NT2/D1 (cell line): ENCODE measurements at regions not wholly inside any gene's neighbourhood (a gene's known extent, or its start where the extent isn't known, plus 50 kb on each side); places are given as distances from the start of the nearest gene placed in this dataset.

Source experiments
- SUZ12 ChIP-seq: IDR thresholded peaks from 2 replicates; pipeline ENCODE4 v1.6.1; 2011; ENCODE audit not compliant: insufficient read length, insufficient read depth; ENCODE audit errors: extremely low read depth
- YY1 ChIP-seq: IDR thresholded peaks from 2 replicates; pipeline ENCODE4 v1.6.1; 2011; ENCODE audit not compliant: insufficient read length, insufficient read depth
- ZNF274 ChIP-seq: IDR thresholded peaks from 2 replicates; pipeline ENCODE4 v1.6.1; 2011; ENCODE audit warnings: mild to moderate bottlenecking, low read depth, low read length

DNA sequence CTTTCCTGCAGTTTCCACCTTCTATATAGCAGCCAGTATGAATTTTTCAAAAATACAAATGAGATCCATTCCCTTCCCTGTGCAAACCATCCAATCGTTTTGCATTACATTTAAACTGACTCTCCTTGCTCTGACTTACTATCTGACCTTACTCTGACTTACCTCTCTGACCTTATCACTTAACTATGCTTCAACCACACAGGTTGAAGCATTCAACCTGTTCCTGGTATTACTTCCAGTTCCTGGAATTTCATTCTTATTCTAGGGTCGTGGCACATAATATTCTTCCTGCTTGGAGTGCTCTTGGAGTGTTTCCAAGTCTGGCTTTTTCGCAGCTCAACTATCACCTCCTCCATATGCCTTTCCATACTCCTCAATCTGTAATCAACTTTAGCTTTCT is 850.6 kb upstream of the CHAC2 start:
- TF ChIP-seq YY1 (no peak), ZNF274 (no peak), SUZ12 (no peak)
